Glutamatergic neuron (in vitro differentiated cells): ENCODE measurements at regions not wholly inside any gene's neighbourhood (a gene's known extent, or its start where the extent isn't known, plus 50 kb on each side); places are given as distances from the start of the nearest gene placed in this dataset.

Experiments used
- DNase-seq: peaks from one replicate; pipeline ENCODE4 v3.0.0; 2022
- H3K27ac Mint-ChIP-seq: one replicate; pipeline ENCODE4 v1.8.0; 2020; ENCODE audit warnings: mild to moderate bottlenecking, mixed read lengths, inconsistent platforms; ENCODE audit not compliant: unreplicated experiment
- H3K27me3 Mint-ChIP-seq: one replicate; pipeline ENCODE4 v1.8.0; 2020; ENCODE audit warnings: mild to moderate bottlenecking, moderate library complexity, mixed read lengths, inconsistent platforms; ENCODE audit not compliant: unreplicated experiment
- H3K36me3 Mint-ChIP-seq: one replicate; pipeline ENCODE4 v1.8.0; 2020; ENCODE audit warnings: mild to moderate bottlenecking, mixed read lengths, inconsistent platforms; ENCODE audit not compliant: unreplicated experiment
- H3K4me1 Mint-ChIP-seq: one replicate; pipeline ENCODE4 v1.8.0; 2020; ENCODE audit warnings: mild to moderate bottlenecking, low read depth, mixed read lengths, inconsistent platforms; ENCODE audit not compliant: unreplicated experiment
- H3K4me3 Mint-ChIP-seq: one replicate; pipeline ENCODE4 v1.8.0; 2020; ENCODE audit warnings: mild to moderate bottlenecking, mixed read lengths, inconsistent platforms; ENCODE audit not compliant: unreplicated experiment
- H3K9me3 Mint-ChIP-seq: one replicate; pipeline ENCODE4 v1.8.0; 2020; ENCODE audit warnings: mild to moderate bottlenecking, moderate library complexity, mixed read lengths, inconsistent platforms; ENCODE audit not compliant: unreplicated experiment
- CTCF ChIP-seq: fragments of 200-600 bp; sonication (generic); IDR thresholded peaks from one replicate; pipeline ENCODE4 v1.5.0; 2021; ENCODE audit not compliant: partially characterized antibody, unreplicated experiment

DNA sequence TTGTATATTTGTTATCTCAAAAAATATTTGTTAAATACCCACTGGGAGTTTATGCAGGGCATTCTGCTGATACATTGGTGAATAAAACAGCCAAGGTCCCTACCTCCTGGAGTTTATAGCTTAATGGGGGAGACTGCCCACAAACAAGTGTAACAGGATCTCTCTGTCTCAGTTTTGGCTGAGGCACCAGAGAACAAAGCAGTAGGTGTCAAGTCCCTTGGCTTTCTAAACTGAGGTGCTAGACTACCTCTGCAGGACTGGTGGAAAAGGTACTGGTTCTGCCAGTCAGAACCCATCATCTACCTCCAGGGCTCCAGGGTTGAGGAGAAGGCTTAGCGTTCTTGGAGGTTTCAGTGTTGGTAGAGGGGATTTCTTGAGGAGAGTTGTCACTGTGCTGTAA lies 188.4 kb upstream of the ELL2 start:
- H3K9me3 Mint-ChIP-seq = peaks cover 2% of the 10 kb centered on the region
- H3K27ac Mint-ChIP-seq = no peak overlapping the region
- peaks cover 5% of the 10 kb centered on the region for H3K4me1 Mint-ChIP-seq
- no peak overlapping the region for H3K4me3 Mint-ChIP-seq
- DNase-seq = no peak
- TF ChIP-seq CTCF = no peak
- no peaks in the 10 kb centered on the region for H3K36me3 Mint-ChIP-seq
- H3K27me3 Mint-ChIP-seq = peaks cover 2% of the 10 kb centered on the region

- no peak overlapping the region for H3K27ac Mint-ChIP-seq
- peaks cover 5% of the 10 kb centered on the region for H3K4me1 Mint-ChIP-seq
- peaks cover 2% of the 10 kb centered on the region for H3K27me3 Mint-ChIP-seq
- peaks cover 2% of the 10 kb centered on the region for H3K9me3 Mint-ChIP-seq
- no peak overlapping the region for H3K4me3 Mint-ChIP-seq
- no peak for TF ChIP-seq CTCF
- H3K36me3 Mint-ChIP-seq = no peaks in the 10 kb centered on the region
- no peak for DNase-seq
Observed at GRCh38 chr5:96149546-96149945, 187.9 kb upstream of the ELL2 start.

DNA sequence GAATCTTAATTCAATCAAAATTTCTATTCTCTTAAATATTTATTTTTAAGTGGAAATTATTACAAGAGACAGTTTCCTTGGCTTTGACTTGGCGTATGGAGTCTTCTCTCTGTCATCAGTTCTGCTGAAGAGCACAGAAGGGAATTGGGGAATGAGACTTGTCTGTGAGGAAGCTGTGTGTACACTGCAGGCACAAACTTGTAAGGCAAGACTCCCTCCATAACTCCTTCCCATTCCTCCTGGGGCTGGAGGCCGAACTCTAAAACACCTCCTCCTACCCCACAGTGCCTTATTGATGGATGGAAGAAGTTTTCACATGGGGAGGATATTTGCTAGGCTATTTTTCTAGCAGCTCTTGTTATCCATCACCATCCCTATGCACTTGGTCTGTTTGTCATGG lies 187.4 kb upstream of the ELL2 start:
- peaks cover 2% of the 10 kb centered on the region for H3K9me3 Mint-ChIP-seq

DNA sequence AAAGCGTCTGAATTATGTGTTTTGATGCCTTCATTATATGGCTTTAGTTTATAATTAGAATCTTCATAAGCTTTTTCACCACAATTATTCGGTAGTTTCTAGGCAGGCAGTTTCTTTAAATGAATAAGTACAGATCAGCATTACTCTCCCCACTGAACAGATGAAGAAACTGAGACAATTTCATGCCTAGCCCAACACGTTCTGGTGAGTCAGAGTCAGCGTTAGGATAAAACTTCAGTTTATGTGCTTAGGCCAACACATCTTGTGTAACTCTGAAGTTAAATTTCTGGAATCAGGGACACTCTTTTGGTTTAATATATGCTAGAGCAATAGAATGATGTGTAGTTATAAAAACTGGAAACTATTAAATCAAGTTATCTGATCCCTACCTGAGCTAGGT lies 186.7 kb upstream of the ELL2 start:
- Mint-ChIP-seq H3K27me3 (peaks cover 2% of the 10 kb centered on the region), H3K27ac (no peak overlapping the region), H3K4me3 (no peak overlapping the region), H3K9me3 (peaks cover 2% of the 10 kb centered on the region), H3K36me3 (no peaks in the 10 kb centered on the region), H3K4me1 (peaks cover 5% of the 10 kb centered on the region)
- DNase-seq = no peak
- no peak for TF ChIP-seq CTCF

More for the DNA sequence above, 187.4 kb upstream of the ELL2 start:
- Mint-ChIP-seq H3K4me3 (no peak overlapping the region), H3K36me3 (no peaks in the 10 kb centered on the region), H3K27ac (no peak overlapping the region), H3K4me1 (peaks cover 5% of the 10 kb centered on the region), H3K27me3 (peaks cover 2% of the 10 kb centered on the region)
- TF ChIP-seq CTCF = no peak
- no peak for DNase-seq

DNA sequence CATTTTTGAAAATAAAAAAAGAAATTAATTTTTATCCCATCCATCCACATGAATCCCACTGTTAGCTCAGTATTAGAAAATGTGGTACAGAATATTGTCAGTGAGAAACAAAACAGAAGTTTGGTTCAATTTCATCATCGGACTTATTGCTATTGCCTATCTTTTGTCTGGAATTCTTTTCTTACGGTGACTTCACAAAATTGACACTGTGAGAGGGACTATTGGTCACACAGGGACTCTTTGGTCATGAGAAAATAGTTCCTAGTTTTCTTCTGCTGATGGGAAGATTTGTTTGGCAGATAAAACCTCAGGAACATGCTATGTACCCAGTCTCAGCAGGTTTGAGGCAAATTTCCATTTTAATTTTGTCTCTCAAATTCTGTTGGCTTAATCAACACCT lies 186.2 kb upstream of the ELL2 start:
- no peak for TF ChIP-seq CTCF
- DNase-seq = no peak
- H3K9me3 Mint-ChIP-seq = peaks cover 2% of the 10 kb centered on the region
- no peak overlapping the region for H3K27ac Mint-ChIP-seq
- H3K4me3 Mint-ChIP-seq = no peak overlapping the region
- peaks cover 2% of the 10 kb centered on the region for H3K27me3 Mint-ChIP-seq
- H3K36me3 Mint-ChIP-seq = no peaks in the 10 kb centered on the region
- H3K4me1 Mint-ChIP-seq = peaks cover 5% of the 10 kb centered on the region
